ENCODE measurements at regions not wholly inside any gene's neighbourhood (a gene's known extent, or its start where the extent isn't known, plus 50 kb on each side); places are given as distances from the start of the nearest gene placed in this dataset.

DNA sequence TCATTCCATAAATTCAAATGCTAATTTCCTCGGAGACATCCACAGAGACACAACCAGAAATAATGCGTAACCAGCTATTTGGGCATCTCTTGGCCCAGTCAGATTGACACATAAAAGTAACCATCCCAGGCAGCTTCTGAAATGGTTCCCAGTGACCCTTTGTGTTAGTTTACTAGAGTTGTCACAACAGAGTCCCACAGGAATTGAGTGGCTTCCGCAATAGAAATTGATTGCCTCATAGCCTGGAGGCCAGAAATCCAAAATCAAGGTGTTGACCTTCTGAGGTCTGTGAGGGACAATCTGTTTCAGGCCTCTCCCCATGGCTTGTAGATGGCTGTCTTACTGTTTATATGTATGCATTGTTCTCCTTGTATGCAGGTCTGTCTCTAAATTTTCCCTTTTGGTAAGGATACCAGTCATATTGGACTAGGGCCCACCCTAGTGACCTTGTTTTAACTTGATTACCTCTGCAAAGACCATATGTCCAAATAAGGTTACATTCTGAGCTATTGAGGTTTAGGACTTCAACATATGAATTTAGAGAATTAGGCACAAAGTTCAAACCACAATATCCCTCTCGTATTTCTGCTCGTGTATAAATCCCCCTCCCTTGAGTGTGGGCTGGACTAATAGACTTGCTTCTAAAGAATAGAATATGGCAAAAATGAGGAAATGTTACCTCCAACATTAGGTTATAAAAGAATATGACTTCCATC, 78.2 kb upstream of the FGGY start:
- TF ChIP-seq, protein P1, sequence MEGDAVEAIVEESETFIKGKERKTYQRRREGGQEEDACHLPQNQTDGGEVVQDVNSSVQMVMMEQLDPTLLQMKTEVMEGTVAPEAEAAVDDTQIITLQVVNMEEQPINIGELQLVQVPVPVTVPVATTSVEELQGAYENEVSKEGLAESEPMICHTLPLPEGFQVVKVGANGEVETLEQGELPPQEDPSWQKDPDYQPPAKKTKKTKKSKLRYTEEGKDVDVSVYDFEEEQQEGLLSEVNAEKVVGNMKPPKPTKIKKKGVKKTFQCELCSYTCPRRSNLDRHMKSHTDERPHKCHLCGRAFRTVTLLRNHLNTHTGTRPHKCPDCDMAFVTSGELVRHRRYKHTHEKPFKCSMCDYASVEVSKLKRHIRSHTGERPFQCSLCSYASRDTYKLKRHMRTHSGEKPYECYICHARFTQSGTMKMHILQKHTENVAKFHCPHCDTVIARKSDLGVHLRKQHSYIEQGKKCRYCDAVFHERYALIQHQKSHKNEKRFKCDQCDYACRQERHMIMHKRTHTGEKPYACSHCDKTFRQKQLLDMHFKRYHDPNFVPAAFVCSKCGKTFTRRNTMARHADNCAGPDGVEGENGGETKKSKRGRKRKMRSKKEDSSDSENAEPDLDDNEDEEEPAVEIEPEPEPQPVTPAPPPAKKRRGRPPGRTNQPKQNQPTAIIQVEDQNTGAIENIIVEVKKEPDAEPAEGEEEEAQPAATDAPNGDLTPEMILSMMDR (IDR thresholded peaks at IDR 0.05): no peak
- TF ChIP-seq POLR2A (IDR thresholded peaks at IDR 0.05): no peak
